ENCODE measurements at regions not wholly inside any gene's neighbourhood (a gene's known extent, or its start where the extent isn't known, plus 50 kb on each side); places are given as distances from the start of the nearest gene placed in this dataset.

DNA sequence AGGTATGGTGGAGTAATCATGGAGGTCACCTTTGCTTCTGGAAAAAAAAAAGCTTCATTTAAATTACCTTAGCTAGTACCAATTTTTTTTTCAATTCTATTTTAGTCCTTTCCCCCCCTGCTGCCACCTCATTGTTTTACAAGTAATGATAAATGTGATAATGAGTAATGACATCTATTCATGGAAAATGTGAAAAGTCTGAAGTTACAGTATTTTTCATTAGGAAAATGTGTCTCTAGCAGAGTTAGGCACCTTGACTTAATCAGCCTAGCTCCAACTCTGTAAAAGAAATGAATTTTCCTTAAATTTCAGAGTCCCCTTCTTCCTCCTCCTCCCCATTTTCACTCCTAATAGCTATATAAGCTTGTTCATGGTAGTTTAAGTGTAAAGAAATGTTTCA, 204.9 kb upstream of the USP25 start:
- DNase-seq (no peak), ATAC-seq (no peak)
- H3K4me3 ChIP-seq = no peak overlapping the region
- H3K27ac ChIP-seq = no peak overlapping the region
- no peaks in the 10 kb centered on the region for H3K27me3 ChIP-seq
- H3K36me3 ChIP-seq = no peaks in the 10 kb centered on the region
- intact Hi-C loops (cut with DNase I) = no loop called here
- H3K9me3 ChIP-seq = peaks cover 0 to 3% (median 0%) of the 10 kb centered on the region in 11 donors
- TF ChIP-seq, protein P1, sequence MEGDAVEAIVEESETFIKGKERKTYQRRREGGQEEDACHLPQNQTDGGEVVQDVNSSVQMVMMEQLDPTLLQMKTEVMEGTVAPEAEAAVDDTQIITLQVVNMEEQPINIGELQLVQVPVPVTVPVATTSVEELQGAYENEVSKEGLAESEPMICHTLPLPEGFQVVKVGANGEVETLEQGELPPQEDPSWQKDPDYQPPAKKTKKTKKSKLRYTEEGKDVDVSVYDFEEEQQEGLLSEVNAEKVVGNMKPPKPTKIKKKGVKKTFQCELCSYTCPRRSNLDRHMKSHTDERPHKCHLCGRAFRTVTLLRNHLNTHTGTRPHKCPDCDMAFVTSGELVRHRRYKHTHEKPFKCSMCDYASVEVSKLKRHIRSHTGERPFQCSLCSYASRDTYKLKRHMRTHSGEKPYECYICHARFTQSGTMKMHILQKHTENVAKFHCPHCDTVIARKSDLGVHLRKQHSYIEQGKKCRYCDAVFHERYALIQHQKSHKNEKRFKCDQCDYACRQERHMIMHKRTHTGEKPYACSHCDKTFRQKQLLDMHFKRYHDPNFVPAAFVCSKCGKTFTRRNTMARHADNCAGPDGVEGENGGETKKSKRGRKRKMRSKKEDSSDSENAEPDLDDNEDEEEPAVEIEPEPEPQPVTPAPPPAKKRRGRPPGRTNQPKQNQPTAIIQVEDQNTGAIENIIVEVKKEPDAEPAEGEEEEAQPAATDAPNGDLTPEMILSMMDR (IDR thresholded peaks at IDR 0.05) = no peak
- no peaks in the 10 kb centered on the region for H3K4me1 ChIP-seq

DNA sequence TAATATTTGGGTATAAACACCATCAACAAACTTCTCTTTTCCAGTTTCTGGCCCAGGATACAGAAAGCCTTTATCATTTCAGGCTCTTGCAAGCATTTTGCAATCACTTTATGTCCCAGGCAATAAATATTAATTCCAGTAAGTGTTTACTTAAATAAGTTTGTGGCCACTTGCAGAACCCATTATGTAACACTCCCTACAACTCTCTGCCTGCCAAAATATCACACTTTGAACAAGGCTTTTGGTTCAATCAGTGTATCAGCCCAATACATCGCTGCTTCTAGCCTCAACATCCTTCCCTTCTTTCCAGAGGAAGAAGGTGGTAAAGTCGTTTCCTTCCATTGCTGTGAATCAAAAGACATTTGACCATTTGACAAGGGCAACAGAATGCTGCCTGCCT, 203.0 kb upstream of the USP25 start:
- Histone ChIP-seq H3K4me1 (no peaks in the 10 kb centered on the region), H3K36me3 (no peaks in the 10 kb centered on the region), H3K4me3 (no peak overlapping the region), H3K27me3 (peaks cover 0 to 7% (median 0%) of the 10 kb centered on the region in 7 donors), H3K27ac (no peak overlapping the region), H3K9me3 (peaks cover 0 to 6% (median 0%) of the 10 kb centered on the region in 11 donors)
- WGBS, 2 donors = 54 to 58% methylated on average over 2 of the region's 2 CpGs
- ATAC-seq = no peak
- no peak for DNase-seq
- TF ChIP-seq, protein P1 (IDR thresholded peaks at IDR 0.05) = no peak
- intact Hi-C loops (cut with DNase I) = no loop called here

DNA sequence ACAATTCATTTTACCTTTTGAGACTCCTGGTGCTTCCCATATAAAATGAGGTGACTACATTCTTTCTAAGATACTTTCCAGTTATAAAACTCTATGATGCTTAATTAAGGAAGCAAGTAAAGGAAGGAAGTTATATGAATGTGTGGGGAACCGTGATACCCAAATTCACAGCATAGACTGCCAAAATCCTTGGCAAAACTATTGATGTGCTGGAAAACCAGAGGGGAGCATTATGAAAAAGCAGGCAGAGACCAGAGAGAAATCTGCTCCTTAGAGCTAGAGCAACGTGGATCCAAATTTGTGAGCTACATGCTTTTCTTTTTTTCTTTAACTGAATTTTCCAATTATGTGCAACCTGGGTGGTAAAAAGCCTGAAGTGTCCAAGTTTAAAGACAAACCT, 201.4 kb upstream of the USP25 start:
- Histone ChIP-seq H3K9me3 (peaks cover 0 to 6% (median 0%) of the 10 kb centered on the region in 11 donors), H3K4me1 (no peaks in the 10 kb centered on the region), H3K36me3 (no peaks in the 10 kb centered on the region), H3K27me3 (peaks cover 0 to 7% (median 0%) of the 10 kb centered on the region in 7 donors), H3K4me3 (no peak overlapping the region), H3K27ac (no peak overlapping the region)
- DNase-seq = no peak
- TF ChIP-seq, protein P1 (IDR thresholded peaks at IDR 0.05) = no peak
- ATAC-seq = no peak
- intact Hi-C loops (cut with DNase I) = no loop called here
- 58 to 63% methylated on average over 2 of the region's 2 CpGs for WGBS, 2 donors

DNA sequence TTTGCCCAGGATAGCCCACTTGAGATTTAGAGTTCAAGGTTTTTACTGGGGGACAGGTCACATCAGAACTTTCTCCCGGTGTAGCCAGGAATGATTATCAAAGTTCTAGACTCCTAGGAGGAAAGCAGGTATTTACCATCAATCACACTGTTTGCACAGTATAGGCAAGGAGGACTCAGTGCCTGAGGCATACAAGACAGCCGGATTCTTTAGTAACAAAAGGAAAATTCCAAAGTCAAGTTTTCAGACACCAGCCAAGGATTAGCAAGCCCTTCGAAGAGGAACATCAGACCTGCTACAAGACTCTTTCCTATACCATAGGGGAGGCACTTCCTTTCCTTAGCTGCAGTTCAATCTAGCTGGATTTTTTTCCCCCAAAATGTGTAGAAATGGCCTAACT, 197.8 kb upstream of the USP25 start:
- TF ChIP-seq, protein P1 (IDR thresholded peaks at IDR 0.05) = no peak
- H3K27me3 ChIP-seq = peaks cover 0 to 10% (median 0%) of the 10 kb centered on the region in 7 donors
- ATAC-seq (no peak), DNase-seq (no peak)
- intact Hi-C loops (cut with DNase I) = no loop called here
- no peak overlapping the region for H3K27ac ChIP-seq
- H3K36me3 ChIP-seq = no peaks in the 10 kb centered on the region
- no peak overlapping the region for H3K4me3 ChIP-seq
- H3K9me3 ChIP-seq = peaks cover 0 to 6% (median 0%) of the 10 kb centered on the region in 11 donors
- H3K4me1 ChIP-seq = no peaks in the 10 kb centered on the region
- WGBS, 2 donors = 89 to 91% methylated on average over 3 of the region's 3 CpGs
